ENCODE measurements at regions not wholly inside any gene's neighbourhood (a gene's known extent, or its start where the extent isn't known, plus 50 kb on each side); places are given as distances from the start of the nearest gene placed in this dataset.

DNA sequence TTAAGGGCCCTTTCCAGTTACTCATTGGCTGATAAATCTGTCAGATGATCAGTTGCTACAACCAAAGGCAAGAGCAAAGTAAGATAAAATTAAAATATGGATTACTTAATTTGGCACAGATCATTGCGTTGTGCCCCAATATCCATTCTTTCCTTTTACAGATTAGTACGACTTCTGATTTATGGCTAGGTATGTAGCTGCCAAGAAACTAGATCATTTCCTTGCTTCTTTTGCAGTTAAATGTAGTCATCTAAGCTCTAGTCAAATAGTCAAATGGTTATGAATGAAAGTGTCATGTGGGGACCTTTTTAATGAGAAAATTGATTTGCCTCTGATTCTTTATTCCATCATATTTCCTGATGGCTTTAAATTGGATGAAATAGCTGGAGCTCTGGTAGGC lies 1039.9 kb upstream of the FLRT2 start:
- TF ChIP-seq, protein P1, sequence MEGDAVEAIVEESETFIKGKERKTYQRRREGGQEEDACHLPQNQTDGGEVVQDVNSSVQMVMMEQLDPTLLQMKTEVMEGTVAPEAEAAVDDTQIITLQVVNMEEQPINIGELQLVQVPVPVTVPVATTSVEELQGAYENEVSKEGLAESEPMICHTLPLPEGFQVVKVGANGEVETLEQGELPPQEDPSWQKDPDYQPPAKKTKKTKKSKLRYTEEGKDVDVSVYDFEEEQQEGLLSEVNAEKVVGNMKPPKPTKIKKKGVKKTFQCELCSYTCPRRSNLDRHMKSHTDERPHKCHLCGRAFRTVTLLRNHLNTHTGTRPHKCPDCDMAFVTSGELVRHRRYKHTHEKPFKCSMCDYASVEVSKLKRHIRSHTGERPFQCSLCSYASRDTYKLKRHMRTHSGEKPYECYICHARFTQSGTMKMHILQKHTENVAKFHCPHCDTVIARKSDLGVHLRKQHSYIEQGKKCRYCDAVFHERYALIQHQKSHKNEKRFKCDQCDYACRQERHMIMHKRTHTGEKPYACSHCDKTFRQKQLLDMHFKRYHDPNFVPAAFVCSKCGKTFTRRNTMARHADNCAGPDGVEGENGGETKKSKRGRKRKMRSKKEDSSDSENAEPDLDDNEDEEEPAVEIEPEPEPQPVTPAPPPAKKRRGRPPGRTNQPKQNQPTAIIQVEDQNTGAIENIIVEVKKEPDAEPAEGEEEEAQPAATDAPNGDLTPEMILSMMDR (IDR thresholded peaks at IDR 0.05): no peak
- TF ChIP-seq EP300 (IDR thresholded peaks at IDR 0.05) (no peak), POLR2AphosphoS5 (IDR thresholded peaks at IDR 0.05) (no peak)
